MCF 10A (cell line): ENCODE measurements at regions not wholly inside any gene's neighbourhood (a gene's known extent, or its start where the extent isn't known, plus 50 kb on each side); places are given as distances from the start of the nearest gene placed in this dataset.

Experiments
- BruUV-seq: library from RNA; stranded (reverse); fragments of 400-500 nt; replicated peaks from 2 replicates; lab custom pipeline; 2021; lab: Mats Ljungman, UMichigan
- CTCF ChIA-PET: fragments of 300-600 bp; sonication (Branson Sonifier 250); formaldehyde crosslinking; extraction: SDS; loops from one replicate; lab custom pipeline; 2021; ENCODE audit warnings: antibody characterized with exemption, inconsistent platforms; lab: Yijun Ruan, JAX
- POLR2A ChIA-PET: fragments of 300-600, 350-650 bp; sonication (Branson Sonifier 250); formaldehyde crosslinking; extraction: SDS; loops from one replicate; lab custom pipeline; 2020; ENCODE audit warnings: antibody characterized with exemption, inconsistent platforms; lab: Yijun Ruan, JAX
- DNase-seq: peaks from one replicate; pipeline ENCODE4 v3.0.0-alpha.2; 2018; ENCODE audit not compliant: unreplicated experiment
- H3K27ac Mint-ChIP-seq: one replicate; pipeline ENCODE4 v1.8.0; 2022; ENCODE audit warnings: mild to moderate bottlenecking, low read depth, mixed read lengths; ENCODE audit not compliant: unreplicated experiment
- H3K27me3 Mint-ChIP-seq: one replicate; pipeline ENCODE4 v1.8.0; 2022; ENCODE audit warnings: mixed read lengths; ENCODE audit not compliant: insufficient read depth, unreplicated experiment
- H3K36me3 Mint-ChIP-seq: one replicate; pipeline ENCODE4 v1.8.0; 2022; ENCODE audit warnings: mild to moderate bottlenecking, moderate library complexity, mixed read lengths; ENCODE audit not compliant: insufficient read depth, unreplicated experiment
- H3K4me1 Mint-ChIP-seq: one replicate; pipeline ENCODE4 v1.8.0; 2022; ENCODE audit warnings: mixed read lengths; ENCODE audit not compliant: insufficient read depth, unreplicated experiment
- H3K4me3 Mint-ChIP-seq: one replicate; pipeline ENCODE4 v1.8.0; 2022; ENCODE audit warnings: mild to moderate bottlenecking, moderate library complexity, mixed read lengths; ENCODE audit not compliant: unreplicated experiment
- H3K9me3 Mint-ChIP-seq: one replicate; pipeline ENCODE4 v1.8.0; 2022; ENCODE audit warnings: mixed read lengths; ENCODE audit not compliant: unreplicated experiment
- intact Hi-C: fragments of 100-400 bp; cut with micrococcal nuclease; formaldehyde crosslinking; loops from 2 replicates; pipeline ENCODE4 v1.14.1; 2022
- TF ChIP-seq, protein P1 (sequence below): fragments of 200-600 bp; IDR thresholded peaks from one replicate; pipeline ENCODE4 v1.8.0; 2022; ENCODE audit warnings: antibody characterized with exemption, mild to moderate bottlenecking; ENCODE audit not compliant: unreplicated experiment

DNA sequence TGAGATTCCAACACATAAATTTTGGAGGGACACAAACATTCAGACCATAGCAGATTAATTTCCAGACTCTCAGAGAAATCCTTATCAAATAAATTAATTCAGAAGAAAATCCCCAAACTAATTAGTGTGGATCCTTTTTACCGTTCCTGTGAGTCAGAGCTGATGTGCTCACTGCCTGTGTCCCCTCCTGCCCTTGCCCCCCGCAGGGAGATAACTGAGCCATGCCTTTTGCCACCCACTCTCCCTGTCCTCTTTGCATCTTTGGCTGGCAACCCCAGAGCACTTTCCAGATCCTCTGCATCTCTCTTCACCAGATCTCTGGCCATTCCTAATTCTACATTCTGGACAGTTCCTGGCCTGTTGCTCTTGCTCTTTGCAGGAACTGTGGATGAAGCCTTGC lies 135.4 kb upstream of the MAP1B start:
- DNase-seq, result no peak
- no TSS peak for BruUV-seq
- no peak overlapping the region for H3K27ac Mint-ChIP-seq
- H3K36me3 Mint-ChIP-seq, result no peaks in the 10 kb centered on the region
- ChIA-PET CTCF (no interaction called here), POLR2A (no interaction called here)
- H3K4me1 Mint-ChIP-seq, result no peaks in the 10 kb centered on the region
- peaks cover 25% of the 10 kb centered on the region for H3K27me3 Mint-ChIP-seq
- intact Hi-C loops, result no loop called here
- H3K4me3 Mint-ChIP-seq, result no peak overlapping the region
- no peaks in the 10 kb centered on the region for H3K9me3 Mint-ChIP-seq
- TF ChIP-seq, protein P1, sequence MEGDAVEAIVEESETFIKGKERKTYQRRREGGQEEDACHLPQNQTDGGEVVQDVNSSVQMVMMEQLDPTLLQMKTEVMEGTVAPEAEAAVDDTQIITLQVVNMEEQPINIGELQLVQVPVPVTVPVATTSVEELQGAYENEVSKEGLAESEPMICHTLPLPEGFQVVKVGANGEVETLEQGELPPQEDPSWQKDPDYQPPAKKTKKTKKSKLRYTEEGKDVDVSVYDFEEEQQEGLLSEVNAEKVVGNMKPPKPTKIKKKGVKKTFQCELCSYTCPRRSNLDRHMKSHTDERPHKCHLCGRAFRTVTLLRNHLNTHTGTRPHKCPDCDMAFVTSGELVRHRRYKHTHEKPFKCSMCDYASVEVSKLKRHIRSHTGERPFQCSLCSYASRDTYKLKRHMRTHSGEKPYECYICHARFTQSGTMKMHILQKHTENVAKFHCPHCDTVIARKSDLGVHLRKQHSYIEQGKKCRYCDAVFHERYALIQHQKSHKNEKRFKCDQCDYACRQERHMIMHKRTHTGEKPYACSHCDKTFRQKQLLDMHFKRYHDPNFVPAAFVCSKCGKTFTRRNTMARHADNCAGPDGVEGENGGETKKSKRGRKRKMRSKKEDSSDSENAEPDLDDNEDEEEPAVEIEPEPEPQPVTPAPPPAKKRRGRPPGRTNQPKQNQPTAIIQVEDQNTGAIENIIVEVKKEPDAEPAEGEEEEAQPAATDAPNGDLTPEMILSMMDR, result no peak

DNA sequence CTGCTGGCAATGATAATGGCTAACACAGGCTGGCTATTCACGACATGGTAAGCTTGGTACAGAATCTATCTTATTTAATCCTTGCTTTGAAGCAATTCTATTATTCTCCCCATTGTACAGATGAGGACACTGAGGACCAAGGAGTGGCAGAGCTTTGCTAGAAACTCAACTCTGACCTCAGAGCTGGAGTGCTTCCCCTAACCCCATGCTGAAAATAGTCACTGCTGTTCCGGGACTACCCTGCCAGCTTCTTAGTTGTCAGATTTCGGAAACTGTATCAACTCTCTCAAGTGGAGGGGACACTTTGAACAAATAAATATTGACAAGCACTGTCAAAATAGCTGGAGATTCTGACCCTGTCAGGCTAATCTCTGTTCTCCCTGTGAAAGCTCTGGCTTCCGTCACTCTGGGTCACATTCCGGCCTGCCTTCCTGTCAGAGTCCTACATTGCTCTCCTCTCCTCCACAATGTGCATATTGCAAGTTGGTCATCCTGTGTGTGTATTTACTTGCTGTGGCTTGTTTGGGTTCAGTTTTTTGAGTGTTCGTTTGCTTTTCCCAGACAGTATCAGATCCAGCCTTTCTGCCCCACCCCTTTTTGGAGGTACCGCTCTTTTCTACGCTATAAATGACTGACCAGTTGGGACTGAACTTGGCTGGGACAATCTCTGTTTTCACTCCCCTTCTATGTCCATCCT lies 134.3 kb upstream of the MAP1B start:
- TF ChIP-seq, protein P1, result no peak
- H3K4me3 Mint-ChIP-seq, result no peak overlapping the region
- no TSS peak for BruUV-seq
- no peak for DNase-seq
- ChIA-PET POLR2A (no interaction called here), CTCF (interaction anchor here (1.0 kb wide), 1 partner anchor 14 kb away, joined by 4 read pairs; no protein-coding TSS in a partner anchor)
- peaks cover 20% of the 10 kb centered on the region for H3K27me3 Mint-ChIP-seq
- H3K4me1 Mint-ChIP-seq, result no peaks in the 10 kb centered on the region
- no peaks in the 10 kb centered on the region for H3K36me3 Mint-ChIP-seq
- intact Hi-C loops, result no loop called here
- no peaks in the 10 kb centered on the region for H3K9me3 Mint-ChIP-seq
- no peak overlapping the region for H3K27ac Mint-ChIP-seq

DNA sequence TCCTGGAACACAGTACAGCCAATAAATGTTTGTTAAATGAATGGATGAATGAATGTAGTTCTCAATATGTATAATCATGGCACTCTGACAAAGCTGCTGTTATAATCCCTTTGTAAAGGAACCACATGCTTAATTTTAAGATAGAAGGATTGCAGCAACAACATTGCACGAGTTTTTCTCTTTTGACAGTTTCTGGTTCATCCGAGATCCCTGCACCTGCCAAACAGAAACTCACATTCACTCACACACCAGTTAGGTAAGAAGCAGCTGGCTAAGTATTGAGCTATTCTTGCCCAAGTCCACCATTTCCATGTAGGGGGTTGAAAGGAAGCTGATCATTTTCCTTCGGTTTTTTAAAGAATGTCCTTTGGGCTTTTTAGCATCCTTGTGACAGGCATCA lies 133.7 kb upstream of the MAP1B start:
- POLR2A ChIA-PET, result no interaction called here
- Mint-ChIP-seq H3K27me3 (peaks cover 14% of the 10 kb centered on the region), H3K36me3 (no peaks in the 10 kb centered on the region), H3K4me1 (no peaks in the 10 kb centered on the region), H3K27ac (no peak overlapping the region), H3K4me3 (no peak overlapping the region), H3K9me3 (no peaks in the 10 kb centered on the region)
- intact Hi-C loops, result no loop called here
- DNase-seq, result no peak
- TF ChIP-seq, protein P1, result no peak
- BruUV-seq, result no TSS peak
- CTCF ChIA-PET, result interaction anchor here (0.6 kb wide), 2 partner anchors 43 to 201 kb away, joined by 3 to 4 read pairs; no protein-coding TSS in a partner anchor

DNA sequence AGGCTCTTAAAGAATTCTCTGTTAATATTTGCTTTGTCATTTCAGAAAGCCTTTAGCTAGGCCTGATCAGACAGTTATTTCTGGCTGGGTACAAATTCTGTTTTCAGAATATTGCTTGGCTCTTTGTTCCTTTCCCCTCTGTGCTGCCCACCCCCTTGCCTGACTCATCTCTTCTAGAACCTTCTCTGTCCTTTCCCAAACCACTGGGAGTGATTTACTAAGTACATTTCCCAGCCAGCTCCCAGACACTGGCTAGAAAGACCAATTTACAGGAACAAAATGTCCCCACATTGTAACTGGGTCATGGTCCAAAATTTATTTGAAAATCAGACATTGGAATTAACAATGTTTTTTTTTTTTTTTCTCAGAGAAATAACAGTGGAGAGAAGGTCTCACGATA lies 133.1 kb upstream of the MAP1B start:
- CTCF ChIA-PET, result interaction anchor here (0.6 kb wide), 3 partner anchors 42 to 302 kb away, joined by 3 to 4 read pairs (median 4); no protein-coding TSS in a partner anchor

More for the DNA sequence above, 133.1 kb upstream of the MAP1B start:
- intact Hi-C loops, result no loop called here
- H3K4me3 Mint-ChIP-seq, result no peak overlapping the region
- no TSS peak for BruUV-seq
- POLR2A ChIA-PET, result interaction anchor here (0.9 kb wide), 1 partner anchor 20 kb away, joined by 3 read pairs; no protein-coding TSS in a partner anchor
- no peak overlapping the region for H3K27ac Mint-ChIP-seq
- DNase-seq, result no peak
- H3K4me1 Mint-ChIP-seq, result no peaks in the 10 kb centered on the region
- TF ChIP-seq, protein P1, result no peak
- H3K9me3 Mint-ChIP-seq, result no peaks in the 10 kb centered on the region
- H3K36me3 Mint-ChIP-seq, result no peaks in the 10 kb centered on the region
- H3K27me3 Mint-ChIP-seq, result peaks cover 8% of the 10 kb centered on the region
